ENCODE measurements at regions not wholly inside any gene's neighbourhood (a gene's known extent, or its start where the extent isn't known, plus 50 kb on each side); places are given as distances from the start of the nearest gene placed in this dataset.

- TF ChIP-seq CTCF (conservative IDR thresholded peaks at IDR 0.05 in 1 of 2, IDR thresholded peaks at IDR 0.05 in 1 of 2; ENCODE audit: extremely low read depth in 1 of 2, insufficient read depth in 1 of 2, low read depth in 1 of 2, low read length in 2 of 2): no peak
- no peak for TF ChIP-seq EZH2 (IDR thresholded peaks at IDR 0.05; ENCODE audit: borderline replicate concordance, low read length)
Measured at GRCh38 chr15:81567924-81568323, 193.9 kb upstream of the TMC3 start.
